PC-3 (cell line): ENCODE measurements at regions not wholly inside any gene's neighbourhood (a gene's known extent, or its start where the extent isn't known, plus 50 kb on each side); places are given as distances from the start of the nearest gene placed in this dataset.

Source experiments
- CTCF ChIP-seq: fragments of 300-600 bp; sonication (generic); conservative IDR thresholded peaks from 2 replicates; pipeline ENCODE4 v1.5.1; 2017; ENCODE audit warnings: antibody characterized with exemption, low read depth, mild to moderate bottlenecking, low read length
- EZH2 ChIP-seq: fragments of 300-600 bp; sonication (generic); IDR thresholded peaks from one replicate; pipeline ENCODE4 v1.6.1; 2017; ENCODE audit warnings: antibody characterized with exemption, mild to moderate bottlenecking, low read length; ENCODE audit not compliant: unreplicated experiment
- EZH2phosphoT487 ChIP-seq: fragments of 300-600 bp; sonication (generic); IDR thresholded peaks from 2 replicates; pipeline ENCODE4 v1.6.1; 2018; ENCODE audit warnings: mild to moderate bottlenecking, antibody characterized with exemption, low read length, borderline replicate concordance

- TF ChIP-seq CTCF (no peak), EZH2 (no peak), EZH2phosphoT487 (no peak)
These were observed 384.6 kb downstream of the SLC16A7 start for GRCh38 chr12:59980476-59980875.
